ENCODE measurements at regions not wholly inside any gene's neighbourhood (a gene's known extent, or its start where the extent isn't known, plus 50 kb on each side); places are given as distances from the start of the nearest gene placed in this dataset.

DNA sequence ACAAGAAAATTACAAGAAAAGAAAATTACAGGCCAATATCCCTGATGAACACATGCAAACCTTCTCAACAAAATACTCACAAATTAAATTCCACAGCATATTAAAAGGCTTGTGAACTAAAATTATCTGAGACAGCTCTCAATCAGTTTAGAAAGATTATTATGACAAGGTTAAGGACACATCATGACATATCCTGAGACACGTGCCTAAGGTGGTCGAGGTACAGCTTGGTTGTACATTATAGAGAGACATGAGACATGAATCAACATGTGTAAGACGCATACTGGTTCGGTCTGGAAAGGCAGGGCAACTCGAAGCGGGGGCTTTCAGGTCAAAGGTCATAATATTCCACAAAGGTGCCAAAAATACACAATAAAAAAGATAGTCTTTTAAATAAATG is 598.3 kb upstream of the REG3G start:
- Histone ChIP-seq H3K27ac (ENCODE audit: low read depth, low read length) (no peak overlapping the region), H3K36me3 (ENCODE audit: insufficient read depth, low read length) (no peaks in the 10 kb centered on the region), H3K4me1 (ENCODE audit: insufficient read depth, low read length) (no peaks in the 10 kb centered on the region), H3K4me3 (ENCODE audit: low read length) (no peak overlapping the region), H3K9me3 (ENCODE audit: low read length) (peaks cover 3% of the 10 kb centered on the region), H3K27me3 (ENCODE audit: insufficient read depth, low read length, poor library complexity, severe bottlenecking) (no peaks in the 10 kb centered on the region)
- no peak for DNase-seq
- H3K27me3 Mint-ChIP-seq = peaks cover 0 to 2% of the 10 kb centered on the region in 2 donors
- ChIA-PET CTCF (no interaction called here), POLR2A (no interaction called here)
- H3K4me3 Mint-ChIP-seq = no peak overlapping the region
- no peaks in the 10 kb centered on the region for H3K36me3 Mint-ChIP-seq
- H3K4me1 Mint-ChIP-seq = no peaks in the 10 kb centered on the region
- no peak overlapping the region for H3K27ac Mint-ChIP-seq
- H3K9me3 Mint-ChIP-seq = peaks cover 12 to 42% (median 14%) of the 10 kb centered on the region in 5 donors

DNA sequence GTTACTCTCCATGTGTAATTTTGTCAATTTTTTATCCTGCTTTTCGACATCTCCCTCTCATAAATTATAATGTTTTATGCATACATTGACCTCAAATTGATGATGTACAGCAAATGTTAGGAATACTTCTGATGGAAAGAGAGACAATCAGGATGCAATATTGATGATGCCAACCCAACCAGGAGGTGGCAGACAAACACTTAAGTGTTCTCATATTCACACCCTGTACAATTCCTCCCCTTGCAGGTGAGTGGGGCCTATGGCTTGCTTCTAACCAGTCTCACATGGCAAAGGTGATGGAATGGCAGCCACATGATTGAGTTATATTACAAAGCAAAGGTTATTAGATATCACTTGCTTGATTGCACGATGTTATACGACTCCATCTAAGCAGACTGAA is 594.3 kb upstream of the REG3G start:
- ChIA-PET CTCF (no interaction called here), POLR2A (no interaction called here)
- H3K9me3 ChIP-seq (ENCODE audit: low read length) = peaks cover 3% of the 10 kb centered on the region
- no peaks in the 10 kb centered on the region for H3K36me3 ChIP-seq (ENCODE audit: insufficient read depth, low read length)
- H3K9me3 Mint-ChIP-seq = peaks cover 13 to 55% (median 27%) of the 10 kb centered on the region in 5 donors
- no peaks in the 10 kb centered on the region for H3K4me1 Mint-ChIP-seq
- no peaks in the 10 kb centered on the region for H3K36me3 Mint-ChIP-seq
- no peaks in the 10 kb centered on the region for H3K27me3 ChIP-seq (ENCODE audit: insufficient read depth, low read length, poor library complexity, severe bottlenecking)
- H3K4me3 ChIP-seq (ENCODE audit: low read length) = no peak overlapping the region
- no peak overlapping the region for H3K27ac Mint-ChIP-seq
- H3K27ac ChIP-seq (ENCODE audit: low read depth, low read length) = no peak overlapping the region
- no peaks in the 10 kb centered on the region for H3K4me1 ChIP-seq (ENCODE audit: insufficient read depth, low read length)
- H3K4me3 Mint-ChIP-seq = no peak overlapping the region
- DNase-seq = no peak
- H3K27me3 Mint-ChIP-seq = no peaks in the 10 kb centered on the region

DNA sequence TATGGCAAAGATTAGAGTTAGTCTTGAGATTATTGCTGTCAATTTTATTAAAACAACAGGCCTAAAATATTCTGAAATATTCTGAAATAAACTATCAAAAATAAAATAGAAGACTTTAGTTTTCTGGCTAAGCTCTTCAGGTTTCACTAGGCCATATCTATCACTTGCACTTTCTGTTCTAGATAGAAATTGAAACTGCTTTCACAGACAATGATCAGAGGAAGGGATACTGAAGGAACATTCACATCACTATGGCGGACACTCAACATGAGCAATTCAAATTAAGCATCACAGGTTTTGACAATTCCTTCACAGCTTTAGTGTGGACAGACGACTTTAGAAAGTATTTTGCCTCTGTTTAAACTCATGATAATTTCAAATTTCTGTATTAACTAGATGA is 586.4 kb upstream of the REG3G start:
- Mint-ChIP-seq H3K4me1 (no peaks in the 10 kb centered on the region), H3K27me3 (no peaks in the 10 kb centered on the region), H3K27ac (no peak overlapping the region), H3K36me3 (no peaks in the 10 kb centered on the region), H3K9me3 (peaks cover 7 to 40% (median 14%) of the 10 kb centered on the region in 5 donors), H3K4me3 (no peak overlapping the region)
- Histone ChIP-seq H3K9me3 (ENCODE audit: low read length) (no peaks in the 10 kb centered on the region), H3K27ac (ENCODE audit: low read depth, low read length) (no peak overlapping the region), H3K4me3 (ENCODE audit: low read length) (no peak overlapping the region), H3K27me3 (ENCODE audit: insufficient read depth, low read length, poor library complexity, severe bottlenecking) (no peaks in the 10 kb centered on the region), H3K36me3 (ENCODE audit: insufficient read depth, low read length) (no peaks in the 10 kb centered on the region), H3K4me1 (ENCODE audit: insufficient read depth, low read length) (no peaks in the 10 kb centered on the region)
- no peak for DNase-seq
- CTCF ChIA-PET = no interaction called here
- POLR2A ChIA-PET = no interaction called here

DNA sequence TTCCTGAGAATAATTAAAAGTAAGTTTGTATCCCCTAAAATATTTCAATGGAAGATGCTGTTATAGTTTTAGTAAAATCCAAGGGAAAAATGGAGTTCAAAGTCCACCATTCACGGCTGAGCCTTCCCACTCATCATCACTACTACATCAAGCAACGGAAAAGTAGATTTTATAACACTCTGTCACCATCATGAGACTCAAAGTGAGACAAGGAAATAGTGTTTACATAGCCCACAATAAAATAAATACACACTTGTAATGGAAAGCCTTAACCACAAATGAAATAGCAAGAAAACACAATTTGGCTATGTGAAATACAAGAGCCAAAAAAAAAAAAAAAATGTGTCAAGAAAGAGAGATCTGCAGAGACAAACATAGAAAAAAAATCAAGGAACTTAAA is 569.9 kb upstream of the REG3G start:
- Histone ChIP-seq H3K4me3 (ENCODE audit: low read length) (no peak overlapping the region), H3K27ac (ENCODE audit: low read depth, low read length) (no peak overlapping the region), H3K27me3 (ENCODE audit: insufficient read depth, low read length, poor library complexity, severe bottlenecking) (no peaks in the 10 kb centered on the region), H3K9me3 (ENCODE audit: low read length) (no peaks in the 10 kb centered on the region), H3K36me3 (ENCODE audit: insufficient read depth, low read length) (no peaks in the 10 kb centered on the region), H3K4me1 (ENCODE audit: insufficient read depth, low read length) (no peaks in the 10 kb centered on the region)
- no peak for DNase-seq
- no peaks in the 10 kb centered on the region for H3K36me3 Mint-ChIP-seq
- H3K27ac Mint-ChIP-seq = no peak overlapping the region
- POLR2A ChIA-PET = no interaction called here
- H3K9me3 Mint-ChIP-seq = peaks cover 9 to 35% (median 19%) of the 10 kb centered on the region in 5 donors
- no peaks in the 10 kb centered on the region for H3K4me1 Mint-ChIP-seq
- no peaks in the 10 kb centered on the region for H3K27me3 Mint-ChIP-seq
- no peak overlapping the region for H3K4me3 Mint-ChIP-seq
- CTCF ChIA-PET = no interaction called here

DNA sequence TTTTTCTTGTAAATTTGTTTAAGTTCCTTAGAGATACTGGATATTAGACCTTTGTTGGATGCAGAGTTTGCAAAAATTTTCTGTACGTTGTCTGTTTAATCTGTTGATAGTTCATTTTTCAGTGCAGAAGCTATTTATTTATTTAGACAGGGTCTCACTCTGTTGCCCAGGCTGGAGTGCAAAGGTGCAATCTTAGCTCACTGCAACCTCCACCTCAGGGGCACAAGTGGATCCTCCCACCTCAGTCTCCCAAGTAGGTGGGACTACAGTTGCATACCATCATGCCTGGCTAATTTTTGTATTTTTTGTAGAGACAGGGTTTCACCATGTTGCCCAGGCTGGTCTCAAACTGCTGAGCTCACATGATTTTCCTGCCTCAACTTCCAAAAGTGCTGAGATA is 568.2 kb upstream of the REG3G start:
- H3K9me3 ChIP-seq (ENCODE audit: low read length) = no peaks in the 10 kb centered on the region
- no peak overlapping the region for H3K4me3 Mint-ChIP-seq
- H3K4me1 ChIP-seq (ENCODE audit: insufficient read depth, low read length) = no peaks in the 10 kb centered on the region
- peaks cover 11 to 42% (median 24%) of the 10 kb centered on the region in 5 donors for H3K9me3 Mint-ChIP-seq
- no peak overlapping the region for H3K27ac Mint-ChIP-seq
- no peaks in the 10 kb centered on the region for H3K4me1 Mint-ChIP-seq
- H3K27me3 ChIP-seq (ENCODE audit: insufficient read depth, low read length, poor library complexity, severe bottlenecking) = no peaks in the 10 kb centered on the region
- no peak overlapping the region for H3K27ac ChIP-seq (ENCODE audit: low read depth, low read length)
- no peaks in the 10 kb centered on the region for H3K27me3 Mint-ChIP-seq
- H3K4me3 ChIP-seq (ENCODE audit: low read length) = no peak overlapping the region
- CTCF ChIA-PET = no interaction called here
- no peaks in the 10 kb centered on the region for H3K36me3 Mint-ChIP-seq
- DNase-seq = no peak
- H3K36me3 ChIP-seq (ENCODE audit: insufficient read depth, low read length) = no peaks in the 10 kb centered on the region
- POLR2A ChIA-PET = no interaction called here

DNA sequence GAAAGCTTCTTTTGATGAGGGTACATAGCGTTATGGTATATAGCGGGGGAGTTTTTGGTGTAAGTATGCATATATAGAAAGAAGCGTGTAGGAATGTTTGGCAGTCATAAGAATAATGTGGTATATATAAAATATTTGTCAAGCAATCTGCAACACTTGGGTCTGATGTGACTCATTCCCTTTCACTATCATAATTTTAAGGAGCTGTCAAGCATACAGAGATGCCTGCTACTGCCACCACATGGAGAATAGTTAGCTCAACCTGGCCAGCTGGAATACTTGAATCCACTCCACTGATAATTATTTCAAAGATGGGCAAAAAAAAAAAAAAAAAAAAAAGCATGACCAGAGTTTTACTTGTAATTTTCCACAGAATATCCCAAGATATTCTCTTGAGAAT is 559.8 kb upstream of the REG3G start:
- ChIA-PET POLR2A (no interaction called here), CTCF (no interaction called here)
- H3K4me3 Mint-ChIP-seq = no peak overlapping the region
- H3K4me1 Mint-ChIP-seq = no peaks in the 10 kb centered on the region
- no peaks in the 10 kb centered on the region for H3K36me3 Mint-ChIP-seq
- H3K9me3 ChIP-seq (ENCODE audit: low read length) = no peaks in the 10 kb centered on the region
- no peaks in the 10 kb centered on the region for H3K27me3 Mint-ChIP-seq
- H3K27ac Mint-ChIP-seq = no peak overlapping the region
- peaks cover 11 to 49% (median 13%) of the 10 kb centered on the region in 5 donors for H3K9me3 Mint-ChIP-seq
- H3K36me3 ChIP-seq (ENCODE audit: insufficient read depth, low read length) = no peaks in the 10 kb centered on the region
- no peak overlapping the region for H3K4me3 ChIP-seq (ENCODE audit: low read length)
- no peak for DNase-seq
- H3K27ac ChIP-seq (ENCODE audit: low read depth, low read length) = no peak overlapping the region
- no peaks in the 10 kb centered on the region for H3K27me3 ChIP-seq (ENCODE audit: insufficient read depth, low read length, poor library complexity, severe bottlenecking)
- H3K4me1 ChIP-seq (ENCODE audit: insufficient read depth, low read length) = no peaks in the 10 kb centered on the region

DNA sequence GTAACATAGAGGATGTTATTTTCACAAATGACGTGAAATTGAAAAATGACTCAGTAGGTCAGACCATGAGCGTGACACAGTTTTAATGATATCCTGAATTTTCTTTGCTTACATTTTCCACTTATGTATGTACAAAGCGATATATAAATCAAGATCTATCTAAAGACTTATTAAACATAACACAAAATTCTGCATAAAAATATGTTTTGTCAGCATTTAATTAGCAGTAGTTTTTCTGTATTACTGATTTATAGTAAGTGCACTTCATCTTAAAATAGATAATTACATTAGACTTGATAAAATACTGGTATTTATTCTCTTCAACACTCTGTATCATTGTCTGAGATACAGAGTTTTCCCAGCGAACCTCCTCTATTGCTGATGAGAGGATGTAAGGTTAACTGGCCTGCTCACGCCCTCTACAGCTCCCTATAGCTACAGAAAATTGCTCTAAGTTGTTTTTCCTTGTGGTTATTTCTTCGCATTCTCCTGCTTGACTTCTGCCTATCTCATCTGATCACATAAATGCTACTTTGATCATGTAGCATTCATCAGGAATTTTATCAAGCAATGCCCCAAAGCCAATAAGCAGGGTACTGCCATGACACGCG is 548.8 kb upstream of the REG3G start:
- ChIA-PET POLR2A (no interaction called here), CTCF (no interaction called here)
- H3K4me3 Mint-ChIP-seq = no peak overlapping the region
- peaks cover 9 to 25% (median 10%) of the 10 kb centered on the region in 5 donors for H3K9me3 Mint-ChIP-seq
- H3K36me3 ChIP-seq (ENCODE audit: insufficient read depth, low read length) = no peaks in the 10 kb centered on the region
- no peaks in the 10 kb centered on the region for H3K27me3 ChIP-seq (ENCODE audit: insufficient read depth, low read length, poor library complexity, severe bottlenecking)
- no peaks in the 10 kb centered on the region for H3K9me3 ChIP-seq (ENCODE audit: low read length)
- DNase-seq = no peak
- no peaks in the 10 kb centered on the region for H3K27me3 Mint-ChIP-seq
- no peak overlapping the region for H3K27ac Mint-ChIP-seq
- no peaks in the 10 kb centered on the region for H3K4me1 ChIP-seq (ENCODE audit: insufficient read depth, low read length)
- H3K4me1 Mint-ChIP-seq = no peaks in the 10 kb centered on the region
- no peak overlapping the region for H3K27ac ChIP-seq (ENCODE audit: low read depth, low read length)
- H3K4me3 ChIP-seq (ENCODE audit: low read length) = no peak overlapping the region
- no peaks in the 10 kb centered on the region for H3K36me3 Mint-ChIP-seq

DNA sequence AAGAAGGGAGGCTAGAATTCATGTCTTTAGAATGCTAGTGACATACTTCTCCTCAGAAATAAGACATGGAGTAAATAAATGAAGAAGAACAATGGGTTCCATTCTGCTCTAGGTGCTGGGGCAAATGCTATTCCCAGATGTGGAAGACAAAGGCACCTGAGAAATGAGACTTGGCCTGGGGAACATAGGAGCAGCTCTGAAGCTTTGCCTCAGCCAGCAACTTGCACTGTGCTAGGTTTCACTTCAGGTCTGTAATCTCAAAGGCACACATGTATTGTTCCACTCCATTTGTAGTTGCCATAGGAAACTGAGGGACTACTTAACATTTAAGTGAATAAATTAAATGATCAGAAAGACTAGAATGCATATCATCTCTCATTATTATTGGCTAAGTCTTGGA is 538.9 kb upstream of the REG3G start:
- no peaks in the 10 kb centered on the region for H3K9me3 ChIP-seq (ENCODE audit: low read length)
- Mint-ChIP-seq H3K4me1 (no peaks in the 10 kb centered on the region), H3K27ac (no peak overlapping the region), H3K27me3 (no peaks in the 10 kb centered on the region), H3K36me3 (no peaks in the 10 kb centered on the region), H3K9me3 (peaks cover 6 to 23% (median 10%) of the 10 kb centered on the region in 5 donors), H3K4me3 (no peak overlapping the region)
- no peak for DNase-seq
- CTCF ChIA-PET = no interaction called here
- H3K27ac ChIP-seq (ENCODE audit: low read depth, low read length) = no peak overlapping the region
- no peak overlapping the region for H3K4me3 ChIP-seq (ENCODE audit: low read length)
- H3K27me3 ChIP-seq (ENCODE audit: insufficient read depth, low read length, poor library complexity, severe bottlenecking) = no peaks in the 10 kb centered on the region
- H3K36me3 ChIP-seq (ENCODE audit: insufficient read depth, low read length) = no peaks in the 10 kb centered on the region
- POLR2A ChIA-PET = no interaction called here
- no peaks in the 10 kb centered on the region for H3K4me1 ChIP-seq (ENCODE audit: insufficient read depth, low read length)

DNA sequence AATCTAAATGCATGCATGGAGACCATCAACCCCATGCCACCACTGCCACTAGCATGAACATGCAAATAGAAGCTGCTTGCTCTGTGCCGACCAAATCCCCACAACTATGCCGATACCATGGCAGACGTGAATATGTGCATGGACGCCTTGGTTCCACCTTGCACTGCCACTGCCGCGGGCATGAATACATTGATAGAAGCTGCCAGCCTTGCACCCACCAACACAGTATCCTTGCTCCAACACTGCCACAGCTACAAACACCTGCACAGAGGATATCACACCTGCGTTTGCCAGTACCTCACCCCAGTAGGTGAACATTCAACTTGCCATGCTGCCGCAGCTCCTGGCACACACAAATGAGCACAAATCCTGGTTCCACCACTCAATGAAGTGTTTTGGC is 527.4 kb upstream of the REG3G start:
- no peak overlapping the region for H3K4me3 Mint-ChIP-seq
- H3K36me3 ChIP-seq (ENCODE audit: insufficient read depth, low read length) = no peaks in the 10 kb centered on the region
- CTCF ChIA-PET = no interaction called here

More for the DNA sequence above, 527.4 kb upstream of the REG3G start:
- no peak for DNase-seq
- POLR2A ChIA-PET = no interaction called here
- no peak overlapping the region for H3K4me3 ChIP-seq (ENCODE audit: low read length)
- no peaks in the 10 kb centered on the region for H3K9me3 ChIP-seq (ENCODE audit: low read length)
- H3K27me3 ChIP-seq (ENCODE audit: insufficient read depth, low read length, poor library complexity, severe bottlenecking) = no peaks in the 10 kb centered on the region
- Mint-ChIP-seq H3K27ac (no peak overlapping the region), H3K27me3 (no peaks in the 10 kb centered on the region), H3K36me3 (no peaks in the 10 kb centered on the region), H3K4me1 (no peaks in the 10 kb centered on the region), H3K9me3 (peaks cover 25 to 45% (median 30%) of the 10 kb centered on the region in 5 donors)
- H3K27ac ChIP-seq (ENCODE audit: low read depth, low read length) = no peak overlapping the region
- H3K4me1 ChIP-seq (ENCODE audit: insufficient read depth, low read length) = no peaks in the 10 kb centered on the region
